ENCODE measurements at regions not wholly inside any gene's neighbourhood (a gene's known extent, or its start where the extent isn't known, plus 50 kb on each side); places are given as distances from the start of the nearest gene placed in this dataset.

- DNase-seq (ENCODE audit: low spot score), result no peak
Observed at GRCh38 chr1:212190169-212190568, 95.0 kb upstream of the PPP2R5A start.

DNA sequence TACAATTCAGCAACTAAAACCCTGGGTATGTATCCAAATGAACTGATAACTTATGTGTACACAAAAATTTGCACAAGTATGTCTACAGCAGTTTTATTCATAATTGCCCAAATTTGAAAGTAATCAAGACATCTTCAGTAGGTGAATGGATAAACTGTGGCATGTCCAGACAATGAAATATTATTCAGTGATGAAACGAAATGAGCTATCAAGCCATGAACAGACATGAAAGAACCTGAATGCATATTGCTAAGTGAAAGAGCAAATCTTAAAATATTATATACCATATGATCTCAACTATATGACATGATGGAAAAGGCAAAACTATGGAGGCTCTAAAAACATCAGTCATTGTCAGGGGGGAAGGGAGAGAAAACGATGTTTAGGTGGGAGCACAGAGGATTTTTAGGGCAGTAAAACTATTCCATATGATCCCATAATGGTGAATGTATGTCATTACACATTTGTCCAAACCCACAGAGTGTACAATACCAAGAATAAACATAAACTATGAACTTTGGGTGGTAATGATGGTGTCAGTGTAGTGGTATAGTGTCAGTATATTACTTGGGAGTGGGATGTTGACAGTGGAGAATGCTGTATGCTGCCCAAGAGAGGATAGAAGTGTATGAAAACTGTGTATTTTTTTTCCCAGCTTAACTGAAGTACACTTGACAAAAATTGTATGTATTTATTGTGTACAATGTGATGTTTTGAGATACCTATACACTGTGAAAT, 92.8 kb upstream of the PPP2R5A start:
- no peak for DNase-seq (ENCODE audit: low spot score)

GRCh38 chr1:212196355-212196754, 88.9 kb upstream of the PPP2R5A start:
- DNase-seq (ENCODE audit: low spot score), result no peak

DNA sequence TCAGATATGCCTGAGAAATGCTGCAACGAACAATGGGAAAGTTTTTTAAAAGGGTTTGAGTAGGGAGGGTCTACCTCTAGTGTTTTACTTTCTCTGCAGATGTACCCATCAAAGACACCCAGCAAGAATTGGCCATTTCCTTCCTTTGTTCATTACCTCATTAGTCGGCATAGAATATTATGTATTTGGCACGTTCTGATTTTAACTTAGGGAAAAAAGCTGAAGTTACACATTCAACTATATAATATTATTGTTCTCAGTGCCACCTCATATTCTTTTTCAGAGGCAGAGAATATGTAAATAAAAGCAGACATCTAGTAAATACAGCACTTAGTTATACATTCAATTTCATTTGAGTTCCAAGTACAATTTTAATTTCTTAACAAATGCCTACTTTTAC, 83.7 kb upstream of the PPP2R5A start:
- DNase-seq (ENCODE audit: low spot score), result no peak

- no peak for DNase-seq (ENCODE audit: low spot score)
Observed at GRCh38 chr1:212203630-212204029, 81.6 kb upstream of the PPP2R5A start.

GRCh38 chr1:212205006-212205405, 80.2 kb upstream of the PPP2R5A start:
- no peak for DNase-seq (ENCODE audit: low spot score)

DNA sequence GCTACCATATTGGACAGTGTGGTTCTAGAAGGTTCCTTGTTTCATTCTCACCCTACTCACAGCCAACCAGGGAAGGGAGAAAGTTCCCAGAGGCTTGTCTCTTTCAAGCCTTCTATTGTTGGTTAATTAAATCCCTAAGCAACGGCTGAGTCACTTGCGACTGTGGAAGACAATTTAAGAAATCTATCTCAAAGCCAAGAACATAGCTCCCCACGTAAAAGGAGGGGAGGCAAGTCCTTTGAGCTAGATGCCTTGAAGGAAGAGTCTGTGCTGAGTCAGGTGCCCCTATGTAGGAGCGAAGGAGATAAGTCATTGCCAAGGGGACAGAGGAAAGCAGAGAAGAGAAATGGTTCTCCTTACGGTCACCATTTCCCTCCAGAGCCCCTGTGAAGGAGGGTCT, 79.4 kb upstream of the PPP2R5A start:
- DNase-seq (ENCODE audit: low spot score), result no peak

GRCh38 chr1:212207118-212207517, 78.1 kb upstream of the PPP2R5A start:
- no peak for DNase-seq (ENCODE audit: low spot score)

GRCh38 chr1:212207822-212208520, 77.2 kb upstream of the PPP2R5A start:
- no peak for DNase-seq (ENCODE audit: low spot score)

DNA sequence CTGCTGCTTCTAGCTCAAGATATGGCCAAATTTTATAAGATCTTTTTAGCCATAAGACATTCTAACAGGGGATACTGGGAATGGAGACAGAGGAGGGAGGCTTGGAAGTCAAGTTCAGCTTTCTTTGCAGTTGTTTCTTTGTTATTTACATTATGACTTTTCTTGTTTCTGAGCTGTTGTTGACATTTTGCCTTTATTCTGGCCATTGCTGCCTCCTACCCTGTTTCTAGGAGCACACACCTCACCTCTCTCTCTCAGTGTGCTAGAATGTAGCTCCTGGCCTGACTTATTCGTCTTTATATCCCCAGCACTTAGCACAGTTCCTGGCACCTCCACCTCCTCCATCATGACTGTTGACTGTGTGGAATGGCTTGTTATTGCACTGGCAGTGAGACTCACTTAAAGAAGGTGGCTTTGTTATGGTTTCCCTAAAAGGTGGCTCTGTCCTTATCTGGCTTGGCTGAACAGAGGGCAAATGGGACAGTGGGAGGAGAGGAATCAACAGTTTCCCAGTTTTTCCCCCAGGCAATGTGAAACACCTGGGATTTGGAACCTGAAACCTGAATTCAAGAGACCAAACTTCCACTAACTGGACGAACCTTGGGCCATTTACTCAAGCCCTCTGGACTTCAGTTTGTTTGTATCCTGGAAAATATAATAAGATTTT, 76.1 kb upstream of the PPP2R5A start:
- no peak for DNase-seq (ENCODE audit: low spot score)

GRCh38 chr1:212211371-212211770, 73.8 kb upstream of the PPP2R5A start:
- DNase-seq (ENCODE audit: low spot score), result no peak

DNA sequence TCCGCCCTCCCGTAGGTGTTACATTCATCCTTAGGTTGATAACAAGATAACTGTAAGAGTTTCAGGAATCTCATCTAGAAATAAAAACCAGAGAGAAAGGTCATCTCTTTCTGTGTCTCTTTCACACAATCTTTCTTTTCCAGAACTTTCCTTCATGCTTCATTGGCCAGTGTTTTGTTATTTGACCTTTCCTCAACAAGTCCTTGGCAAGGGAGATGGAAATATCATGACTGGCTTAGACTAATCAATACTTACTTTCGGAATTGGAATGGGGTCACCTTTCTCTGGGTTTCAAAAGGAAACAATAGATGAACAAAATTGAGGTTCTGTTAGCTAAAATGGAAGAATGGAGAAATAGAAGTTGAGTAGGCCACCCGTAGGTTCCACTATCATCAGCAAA, 72.9 kb upstream of the PPP2R5A start:
- no peak for DNase-seq (ENCODE audit: low spot score)

- no peak for DNase-seq (ENCODE audit: low spot score)
Observed at GRCh38 chr1:212212906-212213305, 72.3 kb upstream of the PPP2R5A start.

- no peak for DNase-seq (ENCODE audit: low spot score)
Observed at GRCh38 chr1:212213784-212214183, 71.4 kb upstream of the PPP2R5A start.

DNA sequence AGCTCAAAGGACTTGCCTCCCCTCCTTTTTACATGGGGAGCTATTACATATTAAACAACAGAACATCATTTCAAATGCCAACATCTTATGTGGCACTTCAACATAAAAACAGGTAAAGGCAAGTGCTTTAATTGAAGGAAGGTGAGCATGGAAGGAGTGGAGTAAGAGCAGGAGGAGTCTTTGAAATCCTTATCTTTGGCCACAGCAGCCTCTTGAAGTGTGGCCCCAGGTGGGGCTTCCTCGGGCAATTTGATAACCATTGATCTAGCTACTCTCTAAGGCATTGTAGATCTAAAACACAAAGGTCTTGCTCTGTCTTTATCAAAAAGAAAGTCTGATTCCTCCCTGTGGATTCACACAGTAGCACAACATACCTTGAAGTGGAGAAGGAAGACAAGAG, 70.9 kb upstream of the PPP2R5A start:
- DNase-seq (ENCODE audit: low spot score), result no peak

GRCh38 chr1:212215910-212216309, 69.3 kb upstream of the PPP2R5A start:
- DNase-seq (ENCODE audit: low spot score), result no peak

- DNase-seq (ENCODE audit: low spot score), result no peak
Observed at GRCh38 chr1:212217633-212218032, 67.6 kb upstream of the PPP2R5A start.

DNA sequence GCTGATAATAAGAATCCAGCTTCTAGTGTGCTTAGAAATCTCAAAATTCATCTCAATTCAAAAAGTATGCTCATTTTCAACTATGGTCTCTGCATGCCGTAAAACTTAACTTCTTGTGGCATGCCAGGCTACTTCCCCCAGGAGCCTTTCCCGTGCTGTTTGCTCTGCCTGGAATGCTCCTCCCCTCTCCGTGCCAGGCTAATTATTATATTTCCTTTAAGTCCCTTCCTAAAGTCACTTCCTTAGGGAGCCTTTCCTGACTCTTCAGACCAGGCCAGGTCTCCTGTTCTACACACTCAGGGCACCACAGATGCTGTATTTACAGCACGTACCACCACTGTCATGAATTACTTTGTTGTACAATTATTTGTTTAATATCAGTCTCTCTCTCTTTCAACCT, 67.1 kb upstream of the PPP2R5A start:
- peak; percentile 51 for DNase-seq (ENCODE audit: low spot score)

DNA sequence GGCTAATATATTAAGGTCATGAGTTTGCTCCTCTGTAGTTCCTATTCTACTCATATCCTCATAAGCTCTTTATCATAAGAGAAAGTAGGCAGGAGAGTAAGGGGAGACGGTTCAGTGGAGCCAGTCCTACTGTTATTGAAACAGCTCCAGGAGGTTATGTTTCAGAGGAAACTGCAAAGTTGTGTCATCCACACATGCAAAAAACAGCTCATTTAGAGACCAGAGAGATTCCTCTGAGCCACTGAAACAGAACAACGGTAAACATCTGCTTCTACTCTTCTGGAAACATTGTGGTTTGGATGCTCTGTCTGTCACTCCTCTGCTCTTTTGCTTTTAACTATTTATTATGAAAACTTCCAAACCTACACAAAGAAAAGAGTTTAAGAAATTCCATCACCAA, 66.3 kb upstream of the PPP2R5A start:
- peak; percentile 96 for DNase-seq (ENCODE audit: low spot score)

GRCh38 chr1:212219679-212220463, 65.3 kb upstream of the PPP2R5A start:
- DNase-seq (ENCODE audit: low spot score), result peak; percentile 92

GRCh38 chr1:212221801-212222200, 63.4 kb upstream of the PPP2R5A start:
- DNase-seq (ENCODE audit: low spot score), result no peak

DNA sequence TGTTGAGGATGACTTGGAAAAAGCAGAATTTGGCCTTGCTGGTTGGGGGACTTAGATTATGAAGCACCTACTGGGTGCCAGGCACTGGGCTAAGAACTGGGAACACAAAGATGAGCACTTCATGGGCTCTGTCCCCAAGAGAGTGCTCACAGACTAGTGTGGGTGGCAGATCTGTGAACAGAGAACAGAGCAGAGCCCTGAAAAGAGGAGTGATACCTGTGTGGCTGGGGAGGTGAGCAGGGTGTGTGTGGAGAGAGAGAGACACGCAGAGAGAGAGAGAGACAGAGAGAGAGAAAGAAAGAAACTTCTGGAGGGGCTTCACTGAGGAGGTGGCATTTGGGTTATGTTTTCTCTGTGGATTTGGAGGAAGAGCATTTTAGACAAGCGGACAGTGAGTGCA, 61.1 kb upstream of the PPP2R5A start:
- no peak for DNase-seq (ENCODE audit: low spot score)
